ENCODE measurements at regions not wholly inside any gene's neighbourhood (a gene's known extent, or its start where the extent isn't known, plus 50 kb on each side); places are given as distances from the start of the nearest gene placed in this dataset.
"Not testable (repeated sequence)": the region's sequence is repeated elsewhere in the genome, so short reads cannot be mapped to it uniquely, and the experiment has no call there.

DNA sequence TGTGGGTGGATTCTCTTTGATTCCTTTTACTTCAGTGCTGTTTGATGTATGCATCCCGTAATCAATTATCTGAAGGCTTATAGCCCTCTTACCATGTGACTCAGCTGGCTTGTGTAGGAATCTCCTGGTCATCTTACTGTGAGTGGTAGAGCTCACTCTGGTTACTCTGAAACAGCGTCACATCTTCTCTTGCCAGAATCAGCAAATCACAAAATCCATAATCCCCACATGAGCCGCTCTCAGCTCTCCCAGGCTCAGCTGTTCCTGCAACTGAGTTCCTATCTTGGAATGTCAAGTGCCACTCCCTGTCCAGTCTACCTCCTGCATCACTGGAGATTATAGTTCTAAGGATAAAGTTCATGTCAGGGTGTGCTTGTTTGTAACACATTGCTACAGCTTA, 278.0 kb downstream of the FBXO8 start:
- no TSS peak for BruUV-seq (replicated peaks)
- Histone ChIP-seq H3K4me1 (ENCODE audit: insufficient read depth, low read length) (no peaks in the 10 kb centered on the region), H3K4me2 (ENCODE audit: low read length) (no peak overlapping the region), H3F3A (ENCODE audit: low read length, unreplicated experiment) (no peaks in the 10 kb centered on the region), H3K27me3 (ENCODE audit: low read length) (peaks cover 41% of the 10 kb centered on the region), H3K79me2 (ENCODE audit: low read length) (no peaks in the 10 kb centered on the region), H2AFZ (ENCODE audit: low read length) (no peak overlapping the region), H3K36me3 (ENCODE audit: low read depth, low read length) (no peaks in the 10 kb centered on the region), H3K27ac (ENCODE audit: low read length) (no peak overlapping the region), H3K9me3 (ENCODE audit: low read length) (no peaks in the 10 kb centered on the region), H3K9ac (ENCODE audit: low read length) (no peak overlapping the region), H4K20me1 (ENCODE audit: low read length) (no peaks in the 10 kb centered on the region), H3K9me2 (replicated peaks; ENCODE audit: low read length) (no peaks in the 10 kb centered on the region), H3K4me3 (ENCODE audit: low read length) (no peak overlapping the region)
- CTCF ChIA-PET: no interaction called here
- ATAC-seq (no peak), DNase-seq (no peak)
- intact Hi-C loops (cut with micrococcal nuclease): no loop called here
- TF ChIP-seq, protein P1, sequence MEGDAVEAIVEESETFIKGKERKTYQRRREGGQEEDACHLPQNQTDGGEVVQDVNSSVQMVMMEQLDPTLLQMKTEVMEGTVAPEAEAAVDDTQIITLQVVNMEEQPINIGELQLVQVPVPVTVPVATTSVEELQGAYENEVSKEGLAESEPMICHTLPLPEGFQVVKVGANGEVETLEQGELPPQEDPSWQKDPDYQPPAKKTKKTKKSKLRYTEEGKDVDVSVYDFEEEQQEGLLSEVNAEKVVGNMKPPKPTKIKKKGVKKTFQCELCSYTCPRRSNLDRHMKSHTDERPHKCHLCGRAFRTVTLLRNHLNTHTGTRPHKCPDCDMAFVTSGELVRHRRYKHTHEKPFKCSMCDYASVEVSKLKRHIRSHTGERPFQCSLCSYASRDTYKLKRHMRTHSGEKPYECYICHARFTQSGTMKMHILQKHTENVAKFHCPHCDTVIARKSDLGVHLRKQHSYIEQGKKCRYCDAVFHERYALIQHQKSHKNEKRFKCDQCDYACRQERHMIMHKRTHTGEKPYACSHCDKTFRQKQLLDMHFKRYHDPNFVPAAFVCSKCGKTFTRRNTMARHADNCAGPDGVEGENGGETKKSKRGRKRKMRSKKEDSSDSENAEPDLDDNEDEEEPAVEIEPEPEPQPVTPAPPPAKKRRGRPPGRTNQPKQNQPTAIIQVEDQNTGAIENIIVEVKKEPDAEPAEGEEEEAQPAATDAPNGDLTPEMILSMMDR (conservative IDR thresholded peaks at IDR 0.05; ENCODE audit: low read depth, low read length): no peak
- no peak for TF ChIP-seq EZH2 (IDR thresholded peaks at IDR 0.05; ENCODE audit: low read length, unreplicated experiment)
- no peak for TF ChIP-seq EZH2phosphoT487 (IDR thresholded peaks at IDR 0.05; ENCODE audit: borderline replicate concordance, low read length)
- POLR2A ChIA-PET (ENCODE audit: unreplicated experiment): no interaction called here

DNA sequence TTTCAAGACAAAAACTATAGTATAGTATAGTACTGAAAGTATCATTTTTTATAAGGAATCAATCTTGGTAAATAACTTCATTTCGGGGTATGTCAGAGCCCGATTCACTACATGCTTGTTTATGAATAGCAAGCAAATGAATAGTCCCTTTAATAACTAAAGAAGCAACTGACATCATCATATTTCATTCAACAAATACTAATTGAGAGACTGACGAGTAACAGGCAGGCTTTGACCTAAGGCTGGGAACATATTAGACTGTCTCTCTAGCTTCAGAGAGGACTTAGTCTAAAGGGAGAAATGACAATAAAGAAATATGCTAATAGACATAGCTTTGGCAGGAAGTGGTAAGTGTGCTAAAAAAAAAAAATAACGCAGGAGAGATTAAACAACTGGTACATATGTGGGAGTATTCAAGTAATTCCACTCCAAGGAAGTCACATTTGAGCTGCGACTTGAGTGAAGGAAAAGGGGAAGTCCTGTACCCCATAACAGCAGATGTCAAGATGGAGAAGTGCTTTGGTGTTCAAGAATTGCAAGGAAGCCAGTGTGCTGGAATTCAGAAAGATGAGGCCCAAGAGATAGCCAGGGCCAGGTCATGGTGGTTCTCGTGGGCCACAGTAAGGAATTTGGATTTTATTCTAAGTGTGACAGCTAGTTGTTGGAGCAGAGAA, 284.9 kb downstream of the FBXO8 start:
- no peaks in the 10 kb centered on the region for H3K36me3 ChIP-seq (ENCODE audit: low read depth, low read length)
- BruUV-seq (replicated peaks): no TSS peak
- TF ChIP-seq, protein P1 (conservative IDR thresholded peaks at IDR 0.05; ENCODE audit: low read depth, low read length): no peak
- no peak for TF ChIP-seq EZH2phosphoT487 (IDR thresholded peaks at IDR 0.05; ENCODE audit: borderline replicate concordance, low read length)
- no peak for TF ChIP-seq EZH2 (IDR thresholded peaks at IDR 0.05; ENCODE audit: low read length, unreplicated experiment)

DNA sequence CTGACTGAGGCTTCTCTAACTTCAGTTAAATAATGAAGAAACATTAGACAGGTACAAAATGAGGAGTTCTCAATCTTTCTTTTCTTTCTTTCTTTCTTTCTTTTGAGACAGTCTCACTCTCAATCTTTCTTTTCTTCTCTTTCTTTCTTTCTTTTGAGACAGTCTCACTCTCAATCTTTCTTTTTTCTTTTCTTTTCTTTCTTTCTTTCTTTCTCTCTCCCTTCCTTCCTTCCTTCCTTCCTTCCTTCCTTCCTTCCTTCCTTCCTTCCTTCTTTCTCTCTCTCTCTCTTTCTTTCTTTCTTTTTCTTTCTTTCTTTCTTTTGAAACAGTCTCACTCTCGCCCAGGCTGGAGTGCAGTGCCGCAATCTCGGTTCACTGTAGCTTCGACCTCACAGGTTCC, 287.7 kb downstream of the FBXO8 start:
- H3K27me3 ChIP-seq (ENCODE audit: low read length): peaks cover 58% of the 10 kb centered on the region
- H3K9me3 ChIP-seq (ENCODE audit: low read length); H3K4me2 ChIP-seq (ENCODE audit: low read length); H3K27ac ChIP-seq (ENCODE audit: low read length); BruUV-seq (replicated peaks); POLR2A ChIA-PET (ENCODE audit: unreplicated experiment); H3K79me2 ChIP-seq (ENCODE audit: low read length); H3K9me2 ChIP-seq (replicated peaks; ENCODE audit: low read length); ATAC-seq; CTCF ChIA-PET; H3F3A ChIP-seq (ENCODE audit: low read length, unreplicated experiment); H2AFZ ChIP-seq (ENCODE audit: low read length); H3K4me1 ChIP-seq (ENCODE audit: insufficient read depth, low read length); H4K20me1 ChIP-seq (ENCODE audit: low read length); H3K9ac ChIP-seq (ENCODE audit: low read length); H3K4me3 ChIP-seq (ENCODE audit: low read length); H3K36me3 ChIP-seq (ENCODE audit: low read depth, low read length); intact Hi-C loops (cut with micrococcal nuclease); DNase-seq: not testable (repeated sequence)

More for the DNA sequence above, 284.9 kb downstream of the FBXO8 start:
- H3K27ac ChIP-seq (ENCODE audit: low read length): no peak overlapping the region
- no peak overlapping the region for H2AFZ ChIP-seq (ENCODE audit: low read length)
- H3K9me2 ChIP-seq (replicated peaks; ENCODE audit: low read length): no peaks in the 10 kb centered on the region
- intact Hi-C loops (cut with micrococcal nuclease): no loop called here
- ChIA-PET CTCF (no interaction called here), POLR2A (ENCODE audit: unreplicated experiment) (no interaction called here)
- no peaks in the 10 kb centered on the region for H3K79me2 ChIP-seq (ENCODE audit: low read length)
- no peak for DNase-seq
- no peaks in the 10 kb centered on the region for H3K4me1 ChIP-seq (ENCODE audit: insufficient read depth, low read length)
- no peaks in the 10 kb centered on the region for H4K20me1 ChIP-seq (ENCODE audit: low read length)
- H3K4me2 ChIP-seq (ENCODE audit: low read length): no peak overlapping the region
- H3K9me3 ChIP-seq (ENCODE audit: low read length): no peaks in the 10 kb centered on the region
- H3K27me3 ChIP-seq (ENCODE audit: low read length): peaks cover 43% of the 10 kb centered on the region
- no peak overlapping the region for H3K9ac ChIP-seq (ENCODE audit: low read length)
- no peak overlapping the region for H3K4me3 ChIP-seq (ENCODE audit: low read length)
- H3F3A ChIP-seq (ENCODE audit: low read length, unreplicated experiment): no peaks in the 10 kb centered on the region
- ATAC-seq: no peak

All from PC-3 (cell line).